ENCODE measurements at regions not wholly inside any gene's neighbourhood (a gene's known extent, or its start where the extent isn't known, plus 50 kb on each side); places are given as distances from the start of the nearest gene placed in this dataset.

DNA sequence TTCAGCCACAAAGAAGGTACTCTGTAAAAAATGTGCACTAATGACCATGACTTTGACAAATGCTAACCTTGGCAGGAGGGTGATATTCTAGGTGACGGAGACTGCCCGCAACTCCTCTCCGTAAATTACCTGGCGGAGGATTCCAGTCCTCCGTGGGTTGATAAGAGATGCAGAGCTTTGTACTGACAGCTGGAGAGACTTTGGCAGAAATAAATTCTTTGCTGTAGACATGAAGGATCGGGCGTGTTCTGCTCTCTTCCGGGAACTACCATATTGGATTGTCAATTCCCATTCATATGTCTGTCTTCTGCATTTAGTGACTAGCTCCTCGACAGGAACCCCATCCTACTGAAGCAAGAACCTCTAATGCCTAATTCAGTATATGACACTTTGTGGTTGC is 158.3 kb upstream of the KAZN start:
- Histone ChIP-seq H3K27ac (no peak overlapping the region), H3K4me1 (no peaks in the 10 kb centered on the region), H3K9me3 (no peaks in the 10 kb centered on the region), H3K4me2 (no peak overlapping the region), H3K4me3 (no peak overlapping the region)
- TF ChIP-seq MAX (IDR thresholded peaks at IDR 0.05) (no peak), CBX2 (IDR thresholded peaks at IDR 0.05; ENCODE audit: borderline replicate concordance, low read depth) (no peak), CTCF (IDR thresholded peaks at IDR 0.05) (no peak), RNF2 (IDR thresholded peaks at IDR 0.05; ENCODE audit: borderline replicate concordance, low read depth) (no peak), SREBF2 (IDR thresholded peaks at IDR 0.05) (no peak), MAZ (IDR thresholded peaks at IDR 0.05; ENCODE audit: borderline replicate concordance, low read depth, low read length) (no peak), NPAS2 (CRISPR knock-in tag; IDR thresholded peaks at IDR 0.05; ENCODE audit: borderline replicate concordance) (no peak), FOSL2 (IDR thresholded peaks at IDR 0.05) (no peak), FOSL2 (CRISPR knock-in tag; IDR thresholded peaks at IDR 0.05) (no peak), ZSCAN20 (CRISPR knock-in tag; IDR thresholded peaks at IDR 0.05) (no peak), GATA3 (IDR thresholded peaks at IDR 0.05; ENCODE audit: borderline replicate concordance) (no peak), KDM1A (IDR thresholded peaks at IDR 0.05; ENCODE audit: low read depth) (no peak), MAFK (IDR thresholded peaks at IDR 0.05; ENCODE audit: partially characterized antibody) (no peak), HOXA7 (CRISPR knock-in tag; IDR thresholded peaks at IDR 0.05) (no peak), FOSB (CRISPR knock-in tag; IDR thresholded peaks at IDR 0.05) (no peak), EHF (CRISPR knock-in tag; IDR thresholded peaks at IDR 0.05) (no peak), SMC3 (IDR thresholded peaks at IDR 0.05) (no peak), NR3C1 (IDR thresholded peaks at IDR 0.05) (no peak)
- TF ChIP-seq, protein P1, sequence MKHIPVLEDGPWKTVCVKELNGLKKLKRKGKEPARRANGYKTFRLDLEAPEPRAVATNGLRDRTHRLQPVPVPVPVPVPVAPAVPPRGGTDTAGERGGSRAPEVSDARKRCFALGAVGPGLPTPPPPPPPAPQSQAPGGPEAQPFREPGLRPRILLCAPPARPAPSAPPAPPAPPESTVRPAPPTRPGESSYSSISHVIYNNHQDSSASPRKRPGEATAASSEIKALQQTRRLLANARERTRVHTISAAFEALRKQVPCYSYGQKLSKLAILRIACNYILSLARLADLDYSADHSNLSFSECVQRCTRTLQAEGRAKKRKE (CRISPR knock-in tag; IDR thresholded peaks at IDR 0.05; ENCODE audit: low read depth): no peak
- TF ChIP-seq, protein P2, sequence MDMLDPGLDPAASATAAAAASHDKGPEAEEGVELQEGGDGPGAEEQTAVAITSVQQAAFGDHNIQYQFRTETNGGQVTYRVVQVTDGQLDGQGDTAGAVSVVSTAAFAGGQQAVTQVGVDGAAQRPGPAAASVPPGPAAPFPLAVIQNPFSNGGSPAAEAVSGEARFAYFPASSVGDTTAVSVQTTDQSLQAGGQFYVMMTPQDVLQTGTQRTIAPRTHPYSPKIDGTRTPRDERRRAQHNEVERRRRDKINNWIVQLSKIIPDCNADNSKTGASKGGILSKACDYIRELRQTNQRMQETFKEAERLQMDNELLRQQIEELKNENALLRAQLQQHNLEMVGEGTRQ (IDR thresholded peaks at IDR 0.05): no peak
- CTCF ChIA-PET: no interaction called here
- DNase-seq (ENCODE audit: low read depth in 1 of 2, low spot score in 1 of 2): no peak
- ATAC-seq: no peak
- WGBS (ENCODE audit: missing lambda C conversion rate): 44% methylated on average over 9 of the region's 9 CpGs
- POLR2A ChIA-PET: no interaction called here
- no peak for FAIRE-seq

GRCh38 chr1:14440731-14441130 is 157.8 kb upstream of the KAZN start:
- WGBS (ENCODE audit: missing lambda C conversion rate): 42% methylated on average over 4 of the region's 4 CpGs
- POLR2A ChIA-PET: no interaction called here
- Histone ChIP-seq H3K27ac (no peak overlapping the region), H3K4me1 (no peaks in the 10 kb centered on the region), H3K9me3 (no peaks in the 10 kb centered on the region), H3K4me2 (no peak overlapping the region), H3K4me3 (no peak overlapping the region)
- CTCF ChIA-PET: no interaction called here
- FAIRE-seq (no peak), ATAC-seq (no peak), DNase-seq (ENCODE audit: low read depth in 1 of 2, low spot score in 1 of 2) (no peak)
- TF ChIP-seq MAX (IDR thresholded peaks at IDR 0.05): no peak
- TF ChIP-seq PHF8 (IDR thresholded peaks at IDR 0.05; ENCODE audit: borderline replicate concordance, low read depth): no peak
- no peak for TF ChIP-seq MYC (IDR thresholded peaks at IDR 0.05; ENCODE audit: borderline replicate concordance, low read length)
- no peak for TF ChIP-seq ZFP36 (IDR thresholded peaks at IDR 0.05; ENCODE audit: borderline replicate concordance, partially characterized antibody)
- no peak for TF ChIP-seq CTCF (IDR thresholded peaks at IDR 0.05)
- TF ChIP-seq, protein P2 (IDR thresholded peaks at IDR 0.05): no peak
- no peak for TF ChIP-seq KDM5A (IDR thresholded peaks at IDR 0.05)
- TF ChIP-seq FOSB (CRISPR knock-in tag; IDR thresholded peaks at IDR 0.05): no peak
- no peak for TF ChIP-seq MAZ (IDR thresholded peaks at IDR 0.05; ENCODE audit: borderline replicate concordance, low read depth, low read length)
- no peak for TF ChIP-seq ESRRA (IDR thresholded peaks at IDR 0.05; ENCODE audit: borderline replicate concordance, low read length)
